OCI-LY7 (cell line): ENCODE measurements at regions not wholly inside any gene's neighbourhood (a gene's known extent, or its start where the extent isn't known, plus 50 kb on each side); places are given as distances from the start of the nearest gene placed in this dataset.

ENCODE experiments used
- BruUV-seq: library from RNA; stranded (reverse); fragments of 400-500 nt; replicated peaks from 2 replicates; lab custom pipeline; 2021; lab: Mats Ljungman, UMichigan
- CTCF ChIA-PET: fragments of 300-600 bp; sonication (Branson Sonifier 250); formaldehyde crosslinking; loops from one replicate; lab custom pipeline; 2022; ENCODE audit warnings: antibody characterized with exemption; ENCODE audit not compliant: unreplicated experiment; lab: Charles Lee
- POLR2A ChIA-PET: fragments of 300-600 bp; sonication (Branson Sonifier 250); formaldehyde crosslinking; loops from one replicate; lab custom pipeline; 2022; ENCODE audit warnings: antibody characterized with exemption; lab: Charles Lee
- DNase-seq: peaks from one replicate; pipeline ENCODE4 v3.0.0-alpha.2; 2015; ENCODE audit warnings: low spot score
- H2AFZ ChIP-seq: fragments of 200-600 bp; sonication (generic), shearing (Covaris generic); 2 replicates; pipeline ENCODE4 v1.6.1; 2014; ENCODE audit warnings: mild to moderate bottlenecking, antibody characterized with exemption, low read length, moderate library complexity
- H3K27ac ChIP-seq: fragments of 200-600 bp; sonication (generic); 2 replicates; pipeline ENCODE4 v1.5.1; 2014; ENCODE audit warnings: mixed run types, low read depth, mild to moderate bottlenecking, moderate library complexity, low read length, inconsistent platforms; ENCODE audit not compliant: poor library complexity, severe bottlenecking
- H3K36me3 ChIP-seq: fragments of 200-600 bp; sonication (generic); 2 replicates; pipeline ENCODE4 v1.6.1; 2014; ENCODE audit warnings: mild to moderate bottlenecking, antibody characterized with exemption, low read length, moderate library complexity, mixed read lengths; ENCODE audit not compliant: insufficient read depth
- H3K4me1 ChIP-seq: fragments of 200-600 bp; sonication (generic); 2 replicates; pipeline ENCODE4 v1.5.1; 2014; ENCODE audit warnings: mild to moderate bottlenecking, low read length; ENCODE audit not compliant: insufficient read depth, poor library complexity, severe bottlenecking
- H3K4me2 ChIP-seq: fragments of 200-600 bp; sonication (generic); 2 replicates; pipeline ENCODE4 v1.6.1; 2014; ENCODE audit warnings: mild to moderate bottlenecking, low read length
- H3K4me3 ChIP-seq: fragments of 200-600 bp; sonication (generic); 2 replicates; pipeline ENCODE4 v1.5.1; 2014; ENCODE audit warnings: mild to moderate bottlenecking, low read depth, low read length; ENCODE audit not compliant: poor library complexity, severe bottlenecking
- H3K79me2 ChIP-seq: fragments of 200-600 bp; sonication (generic); 2 replicates; pipeline ENCODE4 v1.6.1; 2016; ENCODE audit warnings: low read depth, mild to moderate bottlenecking, low read length, moderate library complexity, mixed read lengths; ENCODE audit not compliant: insufficient read depth
- H3K9me2 ChIP-seq: fragments of 200-600 bp; sonication (generic); 2 replicates; pipeline ENCODE4 v1.6.1; 2016; ENCODE audit warnings: mild to moderate bottlenecking, low read length, mixed read lengths; ENCODE audit not compliant: insufficient read depth
- H3K9me3 ChIP-seq: fragments of 200-600 bp; sonication (generic); 2 replicates; pipeline ENCODE4 v1.6.1; 2014; ENCODE audit warnings: mild to moderate bottlenecking, mixed run types, low read length, mixed read lengths
- H4K20me1 ChIP-seq: fragments of 200-600 bp; sonication (generic); 2 replicates; pipeline ENCODE4 v1.6.1; 2014; ENCODE audit warnings: mild to moderate bottlenecking, antibody characterized with exemption, low read length, moderate library complexity, mixed read lengths; ENCODE audit not compliant: insufficient read depth
- EZH2phosphoT487 ChIP-seq: fragments of 200-600 bp; sonication (generic); IDR thresholded peaks from 2 replicates; pipeline ENCODE4 v1.6.1; 2018; ENCODE audit warnings: low read depth, borderline replicate concordance, mild to moderate bottlenecking, mixed run types, antibody characterized with exemption, low read length, moderate library complexity, mixed read lengths
- intact Hi-C: fragments of 100-400 bp; cut with micrococcal nuclease; formaldehyde crosslinking; loops from one replicate; pipeline ENCODE4 v1.10.0; 2022; ENCODE audit not compliant: unreplicated experiment
- TF ChIP-seq, protein P1 (sequence below): fragments of 200-600 bp; sonication (generic); conservative IDR thresholded peaks from 2 replicates; pipeline ENCODE4 v1.5.1; 2014; ENCODE audit warnings: mild to moderate bottlenecking, antibody characterized with exemption, low read length, moderate library complexity, mixed read lengths

DNA sequence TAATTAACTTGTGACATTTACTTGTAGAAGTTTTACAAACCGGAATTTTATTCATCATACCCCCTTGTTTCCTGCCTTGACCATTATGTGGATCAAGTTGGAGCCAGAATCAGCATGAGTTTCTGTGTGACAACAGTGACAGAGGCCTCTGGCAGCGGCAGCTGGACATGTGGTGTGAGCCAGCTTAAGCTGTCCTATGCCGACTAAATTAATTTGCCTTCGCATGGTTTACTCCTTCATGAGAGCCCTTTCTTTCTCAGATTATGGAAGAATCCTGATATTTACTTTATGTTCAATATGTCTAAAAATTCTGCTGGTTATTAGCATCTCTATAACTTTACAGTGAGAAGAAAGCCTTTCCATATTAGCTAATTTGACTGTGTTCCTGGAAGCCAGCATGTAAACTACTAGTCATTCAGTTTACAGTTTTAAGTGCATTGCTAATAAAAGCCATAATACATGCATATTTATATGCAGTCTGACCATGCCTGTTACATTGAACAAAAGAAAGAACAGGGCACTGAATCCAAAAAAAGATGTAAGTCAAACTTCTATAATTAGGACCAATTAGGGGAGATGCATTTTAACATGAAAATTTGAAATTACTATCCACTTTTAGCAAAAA lies 495.8 kb upstream of the ACVR2A start:
- POLR2A ChIA-PET = no interaction called here

DNA sequence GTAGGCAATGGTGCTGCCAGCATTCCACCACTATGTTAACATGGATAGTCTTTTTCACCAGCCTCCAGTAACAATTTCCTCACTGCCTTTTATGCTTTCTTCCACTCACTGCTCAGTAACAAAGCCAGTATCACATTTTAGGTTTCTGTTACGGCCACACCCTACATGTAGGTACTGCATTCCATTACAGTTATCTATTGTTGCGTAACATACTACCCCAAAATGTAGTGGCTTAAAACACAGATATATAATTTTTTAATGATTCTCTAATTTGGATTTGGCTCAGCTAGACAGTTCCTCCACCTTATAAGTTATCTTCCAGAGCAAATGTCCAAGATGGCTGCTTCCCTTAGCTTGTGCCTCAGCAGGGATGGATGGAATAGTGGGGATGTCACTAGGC lies 498.7 kb upstream of the ACVR2A start:
- POLR2A ChIA-PET = interaction anchor here (1.1 kb wide), 1 partner anchor 13 kb away, joined by 4 read pairs; no protein-coding TSS in a partner anchor
- intact Hi-C loops = no loop called here
- CTCF ChIA-PET = interaction anchor here (0.5 kb wide), 1 partner anchor 32 kb away, joined by 3 read pairs; no protein-coding TSS in a partner anchor
- no peaks in the 10 kb centered on the region for H3K4me1 ChIP-seq
- no peaks in the 10 kb centered on the region for H3K9me2 ChIP-seq
- no peak overlapping the region for H3K4me2 ChIP-seq
- DNase-seq = no peak
- H2AFZ ChIP-seq = no peak overlapping the region
- no peaks in the 10 kb centered on the region for H3K9me3 ChIP-seq
- H3K79me2 ChIP-seq = no peaks in the 10 kb centered on the region
- no peak for TF ChIP-seq EZH2phosphoT487
- TF ChIP-seq, protein P1, sequence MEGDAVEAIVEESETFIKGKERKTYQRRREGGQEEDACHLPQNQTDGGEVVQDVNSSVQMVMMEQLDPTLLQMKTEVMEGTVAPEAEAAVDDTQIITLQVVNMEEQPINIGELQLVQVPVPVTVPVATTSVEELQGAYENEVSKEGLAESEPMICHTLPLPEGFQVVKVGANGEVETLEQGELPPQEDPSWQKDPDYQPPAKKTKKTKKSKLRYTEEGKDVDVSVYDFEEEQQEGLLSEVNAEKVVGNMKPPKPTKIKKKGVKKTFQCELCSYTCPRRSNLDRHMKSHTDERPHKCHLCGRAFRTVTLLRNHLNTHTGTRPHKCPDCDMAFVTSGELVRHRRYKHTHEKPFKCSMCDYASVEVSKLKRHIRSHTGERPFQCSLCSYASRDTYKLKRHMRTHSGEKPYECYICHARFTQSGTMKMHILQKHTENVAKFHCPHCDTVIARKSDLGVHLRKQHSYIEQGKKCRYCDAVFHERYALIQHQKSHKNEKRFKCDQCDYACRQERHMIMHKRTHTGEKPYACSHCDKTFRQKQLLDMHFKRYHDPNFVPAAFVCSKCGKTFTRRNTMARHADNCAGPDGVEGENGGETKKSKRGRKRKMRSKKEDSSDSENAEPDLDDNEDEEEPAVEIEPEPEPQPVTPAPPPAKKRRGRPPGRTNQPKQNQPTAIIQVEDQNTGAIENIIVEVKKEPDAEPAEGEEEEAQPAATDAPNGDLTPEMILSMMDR = no peak
- no peaks in the 10 kb centered on the region for H3K36me3 ChIP-seq
- H3K27ac ChIP-seq = no peak overlapping the region
- no peaks in the 10 kb centered on the region for H4K20me1 ChIP-seq
- no peak overlapping the region for H3K4me3 ChIP-seq
- no TSS peak for BruUV-seq

More for the DNA sequence above, 495.8 kb upstream of the ACVR2A start:
- H3K4me1 ChIP-seq = no peaks in the 10 kb centered on the region
- BruUV-seq = no TSS peak
- H4K20me1 ChIP-seq = no peaks in the 10 kb centered on the region
- no peak overlapping the region for H2AFZ ChIP-seq
- intact Hi-C loops = no loop called here
- CTCF ChIA-PET = no interaction called here
- H3K9me3 ChIP-seq = no peaks in the 10 kb centered on the region
- H3K9me2 ChIP-seq = no peaks in the 10 kb centered on the region
- H3K4me3 ChIP-seq = no peak overlapping the region
- H3K36me3 ChIP-seq = no peaks in the 10 kb centered on the region
- DNase-seq = no peak
- H3K4me2 ChIP-seq = no peak overlapping the region
- H3K79me2 ChIP-seq = no peaks in the 10 kb centered on the region
- TF ChIP-seq, protein P1 = no peak
- TF ChIP-seq EZH2phosphoT487 = no peak
- no peak overlapping the region for H3K27ac ChIP-seq

DNA sequence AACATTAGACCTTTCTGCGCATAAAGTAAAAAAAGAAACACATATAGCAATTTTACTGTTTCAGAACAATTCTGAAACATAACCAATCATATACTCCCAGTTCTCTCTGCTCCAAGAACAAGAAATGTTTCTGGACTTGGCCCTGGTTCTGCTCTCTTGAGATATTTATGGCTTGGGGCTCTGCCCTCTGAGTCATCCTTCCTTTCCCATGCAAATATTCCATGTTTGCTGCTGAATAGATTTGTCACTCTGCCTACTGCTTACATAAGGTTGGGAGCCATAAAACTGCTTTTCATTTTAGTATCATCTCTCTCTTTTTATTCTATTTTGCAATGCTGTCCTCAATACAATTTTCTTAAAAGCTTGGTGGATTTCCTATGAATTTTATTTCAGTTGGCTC lies 499.6 kb upstream of the ACVR2A start:
- Histone ChIP-seq H3K4me1 (no peaks in the 10 kb centered on the region), H3K4me2 (no peak overlapping the region), H3K27ac (no peak overlapping the region), H4K20me1 (no peaks in the 10 kb centered on the region), H3K9me2 (no peaks in the 10 kb centered on the region), H3K9me3 (no peaks in the 10 kb centered on the region), H2AFZ (no peak overlapping the region), H3K36me3 (no peaks in the 10 kb centered on the region), H3K4me3 (no peak overlapping the region), H3K79me2 (no peaks in the 10 kb centered on the region)
- intact Hi-C loops = no loop called here
- POLR2A ChIA-PET = interaction anchor here (1.1 kb wide), 1 partner anchor 14 kb away, joined by 4 read pairs; no protein-coding TSS in a partner anchor
- TF ChIP-seq EZH2phosphoT487 = no peak
- TF ChIP-seq, protein P1 = no peak
- no TSS peak for BruUV-seq
- CTCF ChIA-PET = no interaction called here
- no peak for DNase-seq
